Prostate gland (tissue), 2 donors: ENCODE measurements at regions not wholly inside any gene's neighbourhood (a gene's known extent, or its start where the extent isn't known, plus 50 kb on each side); places are given as distances from the start of the nearest gene placed in this dataset.

Experiments
- CTCF ChIP-seq, 4 experiments: fragments of 200-600 bp in 2 of 4; fragments of 450-650 bp in 2 of 4; sonication (generic) in 2 of 4; IDR thresholded peaks; 1 replicate in 3 of 4; 2 replicates in 1 of 4; pipeline ENCODE4 v1.5.1; 2016 to 2019; ENCODE audit warnings: antibody characterized with exemption in 4 of 4, mild to moderate bottlenecking in 2 of 4, moderate library complexity in 2 of 4
- POLR2AphosphoS5 ChIP-seq: sonication (generic); formaldehyde crosslinking; IDR thresholded peaks from one replicate; pipeline ENCODE4 v1.6.1; 2017; ENCODE audit warnings: antibody characterized with exemption

- TF ChIP-seq CTCF (IDR thresholded peaks at IDR 0.05) (no peak), POLR2AphosphoS5 (no peak)
These were observed 140.1 kb downstream of the SPANXN4 start for GRCh38 chrX:143165778-143166177.
